ENCODE measurements at regions not wholly inside any gene's neighbourhood (a gene's known extent, or its start where the extent isn't known, plus 50 kb on each side); places are given as distances from the start of the nearest gene placed in this dataset.
"Not testable (repeated sequence)": the region's sequence is repeated elsewhere in the genome, so short reads cannot be mapped to it uniquely, and the experiment has no call there.

DNA sequence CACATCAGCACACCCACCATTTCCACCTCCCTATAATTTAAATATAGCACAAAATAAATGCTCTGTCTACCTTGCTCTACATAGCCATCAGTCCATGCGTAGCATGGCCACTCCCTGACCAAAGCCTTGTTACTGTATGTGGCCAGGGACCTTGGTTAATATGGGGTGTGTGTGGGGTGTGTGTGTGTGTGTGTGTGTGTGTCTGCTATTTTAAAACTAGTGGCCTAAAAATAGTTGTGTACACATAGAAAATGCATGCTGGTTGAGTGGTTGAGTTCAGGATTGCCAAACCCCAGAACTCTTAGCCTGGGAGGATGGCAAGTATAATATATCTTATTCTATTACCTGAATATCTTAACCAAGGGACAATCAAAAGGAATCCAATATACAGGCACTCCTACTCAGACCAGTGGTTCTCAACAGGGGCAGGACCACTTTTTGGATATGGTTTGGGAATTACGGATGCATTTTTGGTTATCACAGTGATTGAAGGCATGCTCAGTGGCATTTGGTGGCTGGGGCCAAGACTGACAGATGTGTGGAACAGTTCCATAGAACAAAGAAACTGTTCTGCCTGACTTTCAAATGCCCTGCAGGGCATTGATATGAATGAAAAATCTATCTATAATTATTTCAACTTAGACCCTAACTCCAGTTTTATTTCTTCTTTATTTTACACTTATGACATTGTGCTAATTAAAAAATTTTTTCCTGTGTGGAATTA, 72.3 kb upstream of the PSME4 start:
- Histone ChIP-seq H3K27me3 (ENCODE audit: control insufficient read depth in 3 of 3, insufficient read depth in 3 of 3, low read length in 3 of 3) (no peaks in the 10 kb centered on the region), H3K9me3 (ENCODE audit: control insufficient read depth in 2 of 2, insufficient read depth in 1 of 2, low read depth in 1 of 2, low read length in 1 of 2) (peaks cover 0 to 9% of the 10 kb centered on the region in 2 donors), H3K4me3 (ENCODE audit: low read depth in 1 of 3, low read length in 3 of 3) (no peak overlapping the region), H3K27ac (ENCODE audit: low read depth in 1 of 3, low read length in 2 of 3) (no peak overlapping the region), H3K4me1 (ENCODE audit: control insufficient read depth in 3 of 3, insufficient read depth in 2 of 3, low read depth in 1 of 3, low read length in 2 of 3) (no peaks in the 10 kb centered on the region), H3K36me3 (ENCODE audit: control insufficient read depth in 3 of 3, insufficient read depth in 2 of 3, low read depth in 1 of 3, low read length in 3 of 3) (no peaks in the 10 kb centered on the region)
- no peak for DNase-seq
- FAIRE-seq, result no peak
- 84 to 93% (median 89%) methylated on average over 2 of the region's 2 CpGs for WGBS, 3 donors

DNA sequence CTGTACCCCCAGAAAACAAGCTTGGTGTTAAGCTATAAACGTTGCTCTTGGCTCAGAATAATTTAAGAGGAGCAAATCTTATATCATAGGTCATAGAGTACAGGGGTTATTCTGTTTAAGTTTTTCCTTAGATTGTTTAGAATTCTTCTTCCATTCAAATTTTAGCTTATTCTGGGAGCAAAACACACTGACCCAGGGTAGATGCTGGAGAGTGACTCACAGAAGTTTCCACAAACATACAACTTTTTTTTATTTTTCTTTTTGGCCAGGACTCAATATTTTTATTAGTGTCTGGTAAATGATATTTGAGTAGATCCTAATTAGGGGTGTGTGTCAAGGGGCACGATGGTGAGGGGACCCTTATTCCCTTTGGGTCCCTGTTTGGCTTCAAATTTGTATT, 71.5 kb upstream of the PSME4 start:
- FAIRE-seq (no peak), DNase-seq (no peak)
- no peaks in the 10 kb centered on the region for H3K36me3 ChIP-seq (ENCODE audit: control insufficient read depth in 3 of 3, insufficient read depth in 2 of 3, low read depth in 1 of 3, low read length in 3 of 3)
- no peaks in the 10 kb centered on the region for H3K27me3 ChIP-seq (ENCODE audit: control insufficient read depth in 3 of 3, insufficient read depth in 3 of 3, low read length in 3 of 3)
- H3K27ac ChIP-seq (ENCODE audit: low read depth in 1 of 3, low read length in 2 of 3), result no peak overlapping the region
- 52 to 59% (median 59%) methylated on average over 2 of the region's 2 CpGs for WGBS, 3 donors
- no peaks in the 10 kb centered on the region for H3K4me1 ChIP-seq (ENCODE audit: control insufficient read depth in 3 of 3, insufficient read depth in 2 of 3, low read depth in 1 of 3, low read length in 2 of 3)
- peaks cover 0 to 9% of the 10 kb centered on the region in 2 donors for H3K9me3 ChIP-seq (ENCODE audit: control insufficient read depth in 2 of 2, insufficient read depth in 1 of 2, low read depth in 1 of 2, low read length in 1 of 2)
- H3K4me3 ChIP-seq (ENCODE audit: low read depth in 1 of 3, low read length in 3 of 3), result no peak overlapping the region

GRCh38 chr2:54041135-54041534, 70.3 kb upstream of the PSME4 start:
- H3K27me3 ChIP-seq (ENCODE audit: control insufficient read depth in 3 of 3, insufficient read depth in 3 of 3, low read length in 3 of 3), result no peaks in the 10 kb centered on the region
- no peaks in the 10 kb centered on the region for H3K4me1 ChIP-seq (ENCODE audit: control insufficient read depth in 3 of 3, insufficient read depth in 2 of 3, low read depth in 1 of 3, low read length in 2 of 3)
- H3K36me3 ChIP-seq (ENCODE audit: control insufficient read depth in 3 of 3, insufficient read depth in 2 of 3, low read depth in 1 of 3, low read length in 3 of 3), result no peaks in the 10 kb centered on the region
- WGBS, 3 donors, result 77 to 82% (median 80%) methylated on average over 4 of the region's 4 CpGs
- no peak overlapping the region for H3K4me3 ChIP-seq (ENCODE audit: low read depth in 1 of 3, low read length in 3 of 3)
- DNase-seq, result no peak
- H3K9me3 ChIP-seq (ENCODE audit: control insufficient read depth in 2 of 2, insufficient read depth in 1 of 2, low read depth in 1 of 2, low read length in 1 of 2), result peaks cover 0 to 9% of the 10 kb centered on the region in 2 donors
- no peak for FAIRE-seq
- H3K27ac ChIP-seq (ENCODE audit: low read depth in 1 of 3, low read length in 2 of 3), result no peak overlapping the region

DNA sequence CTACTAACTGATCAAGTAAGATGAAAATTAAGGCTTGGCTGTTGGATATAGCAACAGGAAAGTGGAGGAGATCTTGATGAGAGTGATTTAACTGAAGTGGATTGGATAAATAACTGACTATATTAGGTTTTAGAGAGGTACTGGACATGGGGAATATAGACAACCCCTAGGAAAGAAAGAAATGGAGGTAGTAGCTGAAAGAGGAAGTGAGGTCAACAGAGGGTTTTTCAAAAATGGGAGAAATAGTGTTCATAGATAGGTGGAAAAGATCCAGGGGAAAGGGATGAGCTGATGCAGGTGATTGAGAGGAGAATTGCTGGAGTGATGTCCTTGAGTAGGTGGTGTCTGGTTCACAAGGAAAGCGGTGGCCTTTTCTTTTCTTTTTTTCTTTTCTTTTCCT, 69.9 kb upstream of the PSME4 start:
- H3K27me3 ChIP-seq (ENCODE audit: control insufficient read depth in 3 of 3, insufficient read depth in 3 of 3, low read length in 3 of 3), result no peaks in the 10 kb centered on the region
- H3K4me3 ChIP-seq (ENCODE audit: low read depth in 1 of 3, low read length in 3 of 3), result no peak overlapping the region
- no peaks in the 10 kb centered on the region for H3K36me3 ChIP-seq (ENCODE audit: control insufficient read depth in 3 of 3, insufficient read depth in 2 of 3, low read depth in 1 of 3, low read length in 3 of 3)
- FAIRE-seq (no peak), DNase-seq (no peak)
- no peak overlapping the region for H3K27ac ChIP-seq (ENCODE audit: low read depth in 1 of 3, low read length in 2 of 3)
- no peaks in the 10 kb centered on the region for H3K4me1 ChIP-seq (ENCODE audit: control insufficient read depth in 3 of 3, insufficient read depth in 2 of 3, low read depth in 1 of 3, low read length in 2 of 3)
- 95 to 100% (median 100%) methylated on average over 1 of the region's 1 CpG for WGBS, 3 donors
- H3K9me3 ChIP-seq (ENCODE audit: control insufficient read depth in 2 of 2, insufficient read depth in 1 of 2, low read depth in 1 of 2, low read length in 1 of 2), result peaks cover 0 to 8% of the 10 kb centered on the region in 2 donors

GRCh38 chr2:54040250-54040649, 69.5 kb upstream of the PSME4 start:
- no peaks in the 10 kb centered on the region for H3K4me1 ChIP-seq (ENCODE audit: control insufficient read depth in 3 of 3, insufficient read depth in 2 of 3, low read depth in 1 of 3, low read length in 2 of 3)
- DNase-seq (no peak), FAIRE-seq (no peak)
- H3K9me3 ChIP-seq (ENCODE audit: control insufficient read depth in 2 of 2, insufficient read depth in 1 of 2, low read depth in 1 of 2, low read length in 1 of 2), result peaks cover 0 to 4% of the 10 kb centered on the region in 2 donors
- no peaks in the 10 kb centered on the region for H3K27me3 ChIP-seq (ENCODE audit: control insufficient read depth in 3 of 3, insufficient read depth in 3 of 3, low read length in 3 of 3)
- no peak overlapping the region for H3K4me3 ChIP-seq (ENCODE audit: low read depth in 1 of 3, low read length in 3 of 3)
- H3K27ac ChIP-seq (ENCODE audit: low read depth in 1 of 3, low read length in 2 of 3), result no peak overlapping the region
- 85 to 96% (median 88%) methylated on average over 2 of the region's 2 CpGs for WGBS, 3 donors
- no peaks in the 10 kb centered on the region for H3K36me3 ChIP-seq (ENCODE audit: control insufficient read depth in 3 of 3, insufficient read depth in 2 of 3, low read depth in 1 of 3, low read length in 3 of 3)

DNA sequence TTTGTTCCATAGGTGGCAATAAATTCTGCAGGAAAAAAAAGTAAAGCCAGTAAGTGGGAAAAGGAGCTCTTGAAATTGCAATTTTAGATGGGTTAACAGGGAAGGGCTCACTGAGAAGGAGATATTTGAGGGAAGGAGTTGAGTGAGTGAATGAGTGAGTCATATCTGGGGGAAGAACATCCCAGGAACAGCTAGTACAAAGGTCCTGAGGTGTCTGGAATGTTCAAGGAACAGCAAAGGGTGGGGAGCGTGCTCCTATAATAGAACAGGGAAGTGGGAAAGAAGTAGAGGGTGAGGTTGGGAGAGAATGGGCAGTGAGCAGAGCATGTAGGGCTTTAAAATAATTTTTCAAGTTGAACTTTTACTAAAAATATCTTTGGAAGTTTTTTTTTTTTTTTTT, 68.0 kb upstream of the PSME4 start:
- Histone ChIP-seq H3K9me3 (ENCODE audit: control insufficient read depth in 2 of 2, insufficient read depth in 1 of 2, low read depth in 1 of 2, low read length in 1 of 2) (no peaks in the 10 kb centered on the region), H3K36me3 (ENCODE audit: control insufficient read depth in 3 of 3, insufficient read depth in 2 of 3, low read depth in 1 of 3, low read length in 3 of 3) (no peaks in the 10 kb centered on the region), H3K27ac (ENCODE audit: low read depth in 1 of 3, low read length in 2 of 3) (no peak overlapping the region), H3K4me3 (ENCODE audit: low read depth in 1 of 3, low read length in 3 of 3) (no peak overlapping the region), H3K27me3 (ENCODE audit: control insufficient read depth in 3 of 3, insufficient read depth in 3 of 3, low read length in 3 of 3) (no peaks in the 10 kb centered on the region), H3K4me1 (ENCODE audit: control insufficient read depth in 3 of 3, insufficient read depth in 2 of 3, low read depth in 1 of 3, low read length in 2 of 3) (no peaks in the 10 kb centered on the region)
- WGBS, 3 donors, result 30 to 86% (median 76%) methylated on average over 1 of the region's 1 CpG
- FAIRE-seq, result no peak
- DNase-seq, result peak in 1 of 2 donors; percentile 87

DNA sequence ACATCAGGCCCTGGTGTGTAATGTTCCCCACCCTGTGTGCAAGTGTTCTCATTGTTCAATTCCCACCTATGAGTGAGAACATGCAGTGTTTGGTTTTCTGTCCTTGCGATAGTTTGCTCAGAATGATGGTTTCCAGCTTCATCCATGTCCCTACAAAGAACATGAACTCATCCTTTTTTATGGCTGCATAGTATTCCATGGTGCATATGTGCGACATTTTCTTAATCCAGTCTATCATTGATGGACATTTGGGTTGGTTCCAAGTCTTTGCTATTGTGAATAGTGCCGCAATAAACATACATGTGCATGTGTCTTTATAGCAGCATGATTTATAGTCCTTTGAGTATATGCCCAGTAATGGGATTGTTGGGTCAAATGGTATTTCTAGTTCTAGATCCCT, 60.5 kb upstream of the PSME4 start:
- not testable (repeated sequence) for H3K27me3 ChIP-seq (ENCODE audit: control insufficient read depth in 3 of 3, insufficient read depth in 3 of 3, low read length in 3 of 3); H3K36me3 ChIP-seq (ENCODE audit: control insufficient read depth in 3 of 3, insufficient read depth in 2 of 3, low read depth in 1 of 3, low read length in 3 of 3); DNase-seq; H3K27ac ChIP-seq (ENCODE audit: low read depth in 1 of 3, low read length in 2 of 3); H3K4me1 ChIP-seq (ENCODE audit: control insufficient read depth in 3 of 3, insufficient read depth in 2 of 3, low read depth in 1 of 3, low read length in 2 of 3); FAIRE-seq; H3K4me3 ChIP-seq (ENCODE audit: low read depth in 1 of 3, low read length in 3 of 3); H3K9me3 ChIP-seq (ENCODE audit: control insufficient read depth in 2 of 2, insufficient read depth in 1 of 2, low read depth in 1 of 2, low read length in 1 of 2)
- WGBS, 3 donors, result 92 to 100% (median 93%) methylated on average over 2 to 3 of the region's 3 CpGs

DNA sequence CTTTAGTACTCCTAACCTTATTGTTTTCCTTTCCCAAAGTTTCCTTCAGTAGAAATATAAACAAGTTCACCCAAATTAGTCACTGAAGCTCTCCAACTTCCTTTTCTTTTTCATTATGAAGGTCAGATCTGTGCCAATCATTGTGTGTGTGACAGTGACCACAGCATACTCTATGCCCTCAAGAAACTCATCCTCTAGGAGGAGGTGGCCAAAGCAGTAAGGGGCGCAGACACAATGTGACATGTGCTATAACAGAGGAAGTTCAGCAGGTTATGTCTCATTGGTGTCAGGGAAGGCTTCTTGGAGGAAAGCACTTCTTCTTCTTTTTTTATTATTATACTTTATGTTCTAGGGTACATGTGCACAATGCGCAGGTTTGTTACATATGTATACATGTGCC, 60.0 kb upstream of the PSME4 start:
- Histone ChIP-seq H3K4me3 (ENCODE audit: low read depth in 1 of 3, low read length in 3 of 3) (no peak overlapping the region), H3K27me3 (ENCODE audit: control insufficient read depth in 3 of 3, insufficient read depth in 3 of 3, low read length in 3 of 3) (no peaks in the 10 kb centered on the region), H3K36me3 (ENCODE audit: control insufficient read depth in 3 of 3, insufficient read depth in 2 of 3, low read depth in 1 of 3, low read length in 3 of 3) (peaks cover 0 to 4% (median 0%) of the 10 kb centered on the region in 3 donors), H3K9me3 (ENCODE audit: control insufficient read depth in 2 of 2, insufficient read depth in 1 of 2, low read depth in 1 of 2, low read length in 1 of 2) (no peaks in the 10 kb centered on the region), H3K4me1 (ENCODE audit: control insufficient read depth in 3 of 3, insufficient read depth in 2 of 3, low read depth in 1 of 3, low read length in 2 of 3) (no peaks in the 10 kb centered on the region), H3K27ac (ENCODE audit: low read depth in 1 of 3, low read length in 2 of 3) (no peak overlapping the region)
- DNase-seq (no peak), FAIRE-seq (no peak)
- 96 to 100% (median 97%) methylated on average over 2 of the region's 2 CpGs for WGBS, 3 donors

- Histone ChIP-seq H3K4me1 (ENCODE audit: control insufficient read depth in 3 of 3, insufficient read depth in 2 of 3, low read depth in 1 of 3, low read length in 2 of 3) (no peaks in the 10 kb centered on the region), H3K4me3 (ENCODE audit: low read depth in 1 of 3, low read length in 3 of 3) (no peak overlapping the region), H3K9me3 (ENCODE audit: control insufficient read depth in 2 of 2, insufficient read depth in 1 of 2, low read depth in 1 of 2, low read length in 1 of 2) (no peaks in the 10 kb centered on the region), H3K27me3 (ENCODE audit: control insufficient read depth in 3 of 3, insufficient read depth in 3 of 3, low read length in 3 of 3) (no peaks in the 10 kb centered on the region), H3K27ac (ENCODE audit: low read depth in 1 of 3, low read length in 2 of 3) (no peak overlapping the region), H3K36me3 (ENCODE audit: control insufficient read depth in 3 of 3, insufficient read depth in 2 of 3, low read depth in 1 of 3, low read length in 3 of 3) (peaks cover 0 to 4% (median 0%) of the 10 kb centered on the region in 3 donors)
- 78 to 82% (median 80%) methylated on average over 9 of the region's 9 CpGs for WGBS, 3 donors
- DNase-seq (no peak), FAIRE-seq (no peak)
Measured at GRCh38 chr2:54030396-54030741, 59.6 kb upstream of the PSME4 start.
